ENCODE measurements at regions not wholly inside any gene's neighbourhood (a gene's known extent, or its start where the extent isn't known, plus 50 kb on each side); places are given as distances from the start of the nearest gene placed in this dataset.

- DNase-seq (ENCODE audit: extremely low spot score, unreplicated experiment) = no peak
- no peaks in the 10 kb centered on the region for H3K27me3 Mint-ChIP-seq (ENCODE audit: unreplicated experiment)
- TF ChIP-seq CTCF (IDR thresholded peaks at IDR 0.05) = no peak
- no peaks in the 10 kb centered on the region for H3K36me3 Mint-ChIP-seq (ENCODE audit: unreplicated experiment)
- H3K4me1 Mint-ChIP-seq (ENCODE audit: unreplicated experiment) = peaks cover 27% of the 10 kb centered on the region
- H3K27ac Mint-ChIP-seq (ENCODE audit: unreplicated experiment) = no peak overlapping the region
- no peaks in the 10 kb centered on the region for H3K9me3 Mint-ChIP-seq (ENCODE audit: unreplicated experiment)
- H3K4me3 Mint-ChIP-seq (ENCODE audit: unreplicated experiment) = no peak overlapping the region
Observed at GRCh38 chr1:82197606-82198005, 396.9 kb downstream of the ADGRL2 start.

DNA sequence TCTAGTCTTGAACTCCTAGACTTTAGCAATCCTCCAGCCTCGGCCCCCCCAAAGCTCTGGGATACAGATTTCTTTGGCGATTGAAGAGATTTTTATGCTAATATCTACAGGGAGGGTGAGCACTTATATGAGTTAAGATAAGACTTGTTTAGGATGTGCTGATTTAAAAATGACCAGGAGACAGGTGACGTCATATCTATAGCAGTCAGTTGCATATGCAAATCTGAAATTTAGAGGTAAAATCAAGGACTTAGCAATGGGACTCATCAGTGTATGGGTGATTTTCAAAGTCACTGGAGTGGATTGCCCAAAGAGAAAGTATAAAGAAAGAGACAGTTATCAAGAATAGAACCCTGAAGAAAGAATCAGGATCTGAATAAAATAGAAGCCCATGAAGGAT is 394.5 kb downstream of the ADGRL2 start:
- no peak overlapping the region for H3K27ac Mint-ChIP-seq (ENCODE audit: unreplicated experiment)
- H3K36me3 Mint-ChIP-seq (ENCODE audit: unreplicated experiment) = no peaks in the 10 kb centered on the region
- DNase-seq (ENCODE audit: extremely low spot score, unreplicated experiment) = no peak
- H3K9me3 Mint-ChIP-seq (ENCODE audit: unreplicated experiment) = no peaks in the 10 kb centered on the region
- H3K4me1 Mint-ChIP-seq (ENCODE audit: unreplicated experiment) = peaks cover 21% of the 10 kb centered on the region
- H3K27me3 Mint-ChIP-seq (ENCODE audit: unreplicated experiment) = no peaks in the 10 kb centered on the region
- H3K4me3 Mint-ChIP-seq (ENCODE audit: unreplicated experiment) = no peak overlapping the region
- no peak for TF ChIP-seq CTCF (IDR thresholded peaks at IDR 0.05)

GRCh38 chr1:82185084-82185483 is 384.4 kb downstream of the ADGRL2 start:
- Mint-ChIP-seq H3K36me3 (ENCODE audit: unreplicated experiment) (no peaks in the 10 kb centered on the region), H3K4me3 (ENCODE audit: unreplicated experiment) (no peak overlapping the region), H3K4me1 (ENCODE audit: unreplicated experiment) (peaks cover 9% of the 10 kb centered on the region), H3K9me3 (ENCODE audit: unreplicated experiment) (no peaks in the 10 kb centered on the region), H3K27me3 (ENCODE audit: unreplicated experiment) (no peaks in the 10 kb centered on the region), H3K27ac (ENCODE audit: unreplicated experiment) (no peak overlapping the region)
- no peak for DNase-seq (ENCODE audit: extremely low spot score, unreplicated experiment)
- TF ChIP-seq CTCF (IDR thresholded peaks at IDR 0.05) = no peak

GRCh38 chr1:82181846-82182245 is 381.1 kb downstream of the ADGRL2 start:
- no peak for TF ChIP-seq CTCF (IDR thresholded peaks at IDR 0.05)
- H3K9me3 Mint-ChIP-seq (ENCODE audit: unreplicated experiment) = no peaks in the 10 kb centered on the region
- peaks cover 13% of the 10 kb centered on the region for H3K4me1 Mint-ChIP-seq (ENCODE audit: unreplicated experiment)
- no peak for DNase-seq (ENCODE audit: extremely low spot score, unreplicated experiment)
- no peaks in the 10 kb centered on the region for H3K36me3 Mint-ChIP-seq (ENCODE audit: unreplicated experiment)
- no peak overlapping the region for H3K4me3 Mint-ChIP-seq (ENCODE audit: unreplicated experiment)
- H3K27me3 Mint-ChIP-seq (ENCODE audit: unreplicated experiment) = no peaks in the 10 kb centered on the region
- no peak overlapping the region for H3K27ac Mint-ChIP-seq (ENCODE audit: unreplicated experiment)

DNA sequence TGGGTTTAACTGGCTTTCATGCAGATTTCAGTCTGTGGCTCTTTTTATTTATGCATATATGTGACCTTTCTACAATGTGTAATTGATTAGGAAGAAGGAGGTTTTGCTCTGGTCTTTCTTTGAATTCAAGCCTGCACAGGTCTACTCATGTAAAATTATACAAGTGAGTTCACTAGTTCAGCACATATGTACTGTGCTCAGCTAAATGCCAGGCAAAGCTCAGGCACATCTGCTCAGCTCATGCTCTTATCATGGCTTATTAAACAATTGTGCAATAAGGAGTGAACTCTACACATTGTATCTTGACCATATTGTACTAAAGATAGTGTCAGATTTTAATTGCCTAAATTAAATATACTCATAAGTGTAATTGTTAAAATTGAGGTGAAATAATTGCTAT is 378.4 kb downstream of the ADGRL2 start:
- Mint-ChIP-seq H3K27ac (ENCODE audit: unreplicated experiment) (no peak overlapping the region), H3K4me3 (ENCODE audit: unreplicated experiment) (no peak overlapping the region), H3K4me1 (ENCODE audit: unreplicated experiment) (peaks cover 4% of the 10 kb centered on the region), H3K36me3 (ENCODE audit: unreplicated experiment) (no peaks in the 10 kb centered on the region), H3K27me3 (ENCODE audit: unreplicated experiment) (no peaks in the 10 kb centered on the region), H3K9me3 (ENCODE audit: unreplicated experiment) (peaks cover 5% of the 10 kb centered on the region)
- no peak for TF ChIP-seq CTCF (IDR thresholded peaks at IDR 0.05)
- DNase-seq (ENCODE audit: extremely low spot score, unreplicated experiment) = no peak

Data from osteocyte (in vitro differentiated cells).